ENCODE measurements at regions not wholly inside any gene's neighbourhood (a gene's known extent, or its start where the extent isn't known, plus 50 kb on each side); places are given as distances from the start of the nearest gene placed in this dataset.
"Not testable (repeated sequence)": the region's sequence is repeated elsewhere in the genome, so short reads cannot be mapped to it uniquely, and the experiment has no call there.

DNA sequence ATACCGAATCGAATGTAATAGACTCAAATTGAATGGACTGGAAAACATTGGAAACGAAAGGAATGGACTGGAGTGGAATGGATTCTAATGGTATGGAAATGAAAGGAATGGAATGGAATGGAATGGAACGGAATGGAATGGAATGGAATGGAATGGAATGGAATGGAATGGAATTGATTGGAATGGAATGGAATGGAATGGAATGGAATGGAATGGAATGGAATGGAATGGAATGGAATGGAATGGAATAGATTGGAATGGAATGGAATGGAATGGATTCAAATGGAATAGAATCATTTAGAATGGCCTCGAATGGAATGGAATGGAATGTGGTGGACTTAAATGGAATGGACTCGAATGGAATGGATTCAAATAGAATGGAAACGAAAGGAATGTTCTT lies 1057.5 kb upstream of the USP9Y start:
- H3K4me3 ChIP-seq (ENCODE audit: control insufficient read depth in 1 of 2, extremely low read depth in 1 of 2, low read length in 1 of 2); H3K36me3 Mint-ChIP-seq; H3K9me3 ChIP-seq; H3K4me1 Mint-ChIP-seq; DNase-seq; POLR2A ChIA-PET; H3K27me3 Mint-ChIP-seq; H3K27ac Mint-ChIP-seq; ATAC-seq (replicated peaks in 1 of 4); H3K4me1 ChIP-seq (ENCODE audit: control insufficient read depth in 1 of 2, extremely low read depth in 1 of 2, insufficient read depth in 2 of 2, low read length in 2 of 2); H3K4me3 Mint-ChIP-seq; H3K27me3 ChIP-seq (replicated peaks in 1 of 2; ENCODE audit: control insufficient read depth in 2 of 2, extremely low read depth in 1 of 2, insufficient read depth in 2 of 2, low read length in 1 of 2); H3K27ac ChIP-seq (ENCODE audit: low read length); H3K36me3 ChIP-seq (ENCODE audit: control insufficient read depth in 2 of 2, extremely low read depth in 1 of 2, insufficient read depth in 1 of 2, low read length in 1 of 2); CTCF ChIA-PET: not testable (repeated sequence)
- peaks cover 2 to 54% (median 5%) of the 10 kb centered on the region in 3 donors for H3K9me3 Mint-ChIP-seq
- 72% methylated on average over 7 of the region's 7 CpGs for WGBS (ENCODE audit: insufficient coverage)

DNA sequence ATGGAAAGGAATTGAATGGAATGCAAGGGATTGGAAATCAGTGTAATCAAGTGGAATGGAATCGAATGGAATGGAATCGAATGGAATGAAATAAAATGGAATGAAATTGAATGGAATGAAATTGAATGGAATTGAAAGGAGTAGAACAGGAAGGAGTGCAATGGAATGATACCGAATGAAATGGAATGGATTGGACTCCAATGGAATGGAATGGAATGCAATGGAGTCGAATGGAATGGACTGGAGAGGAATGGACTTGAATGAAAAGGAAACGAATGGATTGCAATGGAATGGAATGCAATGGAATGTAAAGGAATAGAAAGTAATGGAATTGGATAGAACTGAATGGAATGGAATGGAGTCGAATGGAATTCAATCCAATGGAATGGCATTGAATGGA lies 1032.8 kb upstream of the USP9Y start:
- Histone ChIP-seq H3K9me3 (no peaks in the 10 kb centered on the region), H3K4me3 (ENCODE audit: control insufficient read depth in 1 of 2, extremely low read depth in 1 of 2, low read length in 1 of 2) (no peak overlapping the region), H3K4me1 (ENCODE audit: control insufficient read depth in 1 of 2, extremely low read depth in 1 of 2, insufficient read depth in 2 of 2, low read length in 2 of 2) (no peaks in the 10 kb centered on the region), H3K36me3 (ENCODE audit: control insufficient read depth in 2 of 2, extremely low read depth in 1 of 2, insufficient read depth in 1 of 2, low read length in 1 of 2) (no peaks in the 10 kb centered on the region), H3K27ac (ENCODE audit: low read length) (no peak overlapping the region), H3K27me3 (replicated peaks in 1 of 2; ENCODE audit: control insufficient read depth in 2 of 2, extremely low read depth in 1 of 2, insufficient read depth in 2 of 2, low read length in 1 of 2) (no peaks in the 10 kb centered on the region)
- no peak overlapping the region for H3K4me3 Mint-ChIP-seq
- no peaks in the 10 kb centered on the region for H3K27me3 Mint-ChIP-seq
- H3K27ac Mint-ChIP-seq = no peak overlapping the region
- POLR2A ChIA-PET = no interaction called here
- DNase-seq (peak in 1 of 35 experiments; percentile 4), ATAC-seq (replicated peaks in 1 of 4) (no peak)
- H3K4me1 Mint-ChIP-seq = no peaks in the 10 kb centered on the region
- CTCF ChIA-PET = no interaction called here
- peaks cover 4% of the 10 kb centered on the region for H3K36me3 Mint-ChIP-seq
- peaks cover 0 to 65% (median 0%) of the 10 kb centered on the region in 3 donors for H3K9me3 Mint-ChIP-seq
- 71% methylated on average over 6 of the region's 6 CpGs for WGBS (ENCODE audit: insufficient coverage)
